ENCODE measurements at regions not wholly inside any gene's neighbourhood (a gene's known extent, or its start where the extent isn't known, plus 50 kb on each side); places are given as distances from the start of the nearest gene placed in this dataset.

DNA sequence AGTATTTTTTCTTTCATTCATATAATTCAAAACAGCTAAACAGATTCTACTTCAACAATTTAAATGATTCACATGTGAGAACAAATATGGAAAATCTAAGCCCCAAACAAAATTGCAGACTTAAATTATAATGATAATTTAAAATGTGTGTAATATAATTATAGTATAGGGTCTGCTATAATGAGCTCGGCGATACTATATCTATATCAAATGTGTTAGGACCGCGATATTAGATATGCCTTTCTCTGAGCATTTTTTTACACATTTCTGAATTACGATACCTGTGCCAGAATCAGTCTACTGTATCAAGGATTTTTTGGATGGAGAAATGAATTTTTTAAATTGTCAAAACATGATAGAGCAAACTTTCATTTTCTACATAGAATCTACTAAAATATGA lies 808.8 kb upstream of the POU3F3 start:
- DNase-seq (ENCODE audit: low read depth), result no peak

DNA sequence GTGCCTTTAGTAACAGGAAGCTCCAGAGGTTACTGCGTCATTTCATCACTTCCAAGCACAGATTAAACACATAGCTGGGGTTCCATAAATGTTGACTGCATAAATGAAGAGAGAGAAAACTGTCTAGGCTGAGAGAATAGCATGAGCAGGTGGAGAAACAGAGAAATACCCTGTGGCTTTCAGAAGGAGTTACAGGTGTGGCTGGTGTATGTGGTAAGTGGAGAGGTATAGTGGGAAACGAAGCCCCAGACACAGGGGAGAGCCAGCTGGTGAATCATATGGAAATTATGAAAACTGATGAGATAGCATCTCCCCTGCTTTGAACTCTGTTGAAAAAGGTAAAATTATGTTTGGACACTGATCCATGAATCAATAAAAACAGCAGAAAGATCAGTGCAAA lies 807.4 kb upstream of the POU3F3 start:
- DNase-seq (ENCODE audit: low read depth), result no peak

DNA sequence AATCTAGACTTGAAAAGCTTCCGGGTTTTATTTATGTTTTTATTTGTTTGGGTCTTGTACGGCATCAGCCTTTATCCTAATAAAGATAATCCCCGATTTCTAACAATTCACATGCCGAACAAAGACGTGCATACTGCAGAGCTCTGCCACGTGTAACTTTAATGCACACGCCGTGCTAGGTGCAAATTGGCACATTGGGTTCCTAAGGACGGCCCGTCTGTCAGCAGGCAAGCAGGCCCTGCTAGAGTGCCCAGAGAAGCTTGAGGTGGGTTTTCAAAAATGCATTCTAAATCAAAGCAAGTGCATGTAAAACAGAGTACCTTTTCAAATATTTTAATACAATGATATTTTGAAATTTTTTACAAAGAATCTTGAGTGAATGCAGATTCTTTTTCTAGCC lies 806.4 kb upstream of the POU3F3 start:
- DNase-seq (ENCODE audit: low read depth), result no peak

DNA sequence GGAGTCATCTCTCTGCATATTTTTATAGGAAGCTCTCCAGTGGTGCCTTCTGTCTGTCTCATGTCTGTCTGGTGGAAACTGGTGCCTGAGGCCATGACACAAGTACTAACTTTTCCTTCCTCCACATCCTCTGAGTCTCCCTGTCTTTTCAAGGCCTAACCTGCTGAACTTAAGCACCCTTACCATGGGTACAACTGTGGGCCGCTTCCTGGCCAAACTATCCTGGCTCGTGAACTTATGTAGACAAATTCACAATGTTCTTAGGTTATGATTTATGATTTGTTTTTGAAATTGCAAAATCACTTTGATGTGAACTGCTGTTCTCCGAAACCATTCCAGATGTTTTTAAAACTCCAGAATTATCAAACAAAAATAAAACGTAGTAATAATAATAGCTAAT lies 804.5 kb upstream of the POU3F3 start:
- DNase-seq (ENCODE audit: low read depth), result no peak

DNA sequence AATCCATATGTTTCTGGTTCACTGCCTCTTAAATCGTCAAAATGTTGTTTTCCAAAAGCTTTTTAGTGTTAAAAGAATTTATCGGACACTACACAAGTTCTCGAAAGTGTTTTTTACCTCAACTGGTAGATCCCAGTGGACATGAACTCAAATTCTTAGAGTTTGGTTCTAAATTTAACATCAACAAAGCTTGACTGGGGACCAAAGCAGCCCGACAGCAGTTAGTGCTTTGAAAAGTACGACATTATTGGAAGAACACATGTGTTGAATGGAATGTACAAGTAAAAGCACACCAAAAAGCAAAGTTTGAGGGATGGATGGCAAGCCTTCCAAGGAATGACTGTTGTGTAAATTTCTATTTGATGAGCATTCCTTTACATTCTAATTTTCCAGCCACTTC lies 803.9 kb upstream of the POU3F3 start:
- DNase-seq (ENCODE audit: low read depth), result no peak

DNA sequence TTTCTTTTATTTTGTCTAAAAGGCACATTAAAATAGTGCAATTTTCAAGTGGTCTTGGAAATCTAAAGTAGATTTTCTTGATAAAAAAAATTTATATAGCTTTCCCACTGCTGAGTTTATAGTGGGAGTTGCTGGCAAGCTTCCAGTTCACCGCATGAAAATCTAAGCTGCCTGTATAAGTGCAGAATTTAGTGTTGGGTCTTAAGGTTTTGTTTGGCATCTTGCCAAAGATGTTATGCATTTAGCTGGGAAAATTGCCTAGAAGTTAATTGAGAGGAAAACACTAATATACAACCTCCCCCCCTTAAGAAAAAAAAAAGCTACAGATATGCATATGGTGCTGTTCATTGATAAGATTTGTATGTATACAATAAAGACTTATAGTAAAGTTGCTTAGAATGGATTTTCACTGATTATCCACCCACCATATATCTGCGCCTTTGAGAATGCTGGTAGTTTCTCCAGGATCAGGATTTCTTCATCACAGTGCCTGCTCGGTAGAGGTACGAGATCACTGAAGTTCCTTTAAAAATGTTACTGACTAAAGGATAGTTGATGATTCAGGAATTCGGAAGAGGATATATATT lies 803.2 kb upstream of the POU3F3 start:
- no peak for DNase-seq (ENCODE audit: low read depth)

DNA sequence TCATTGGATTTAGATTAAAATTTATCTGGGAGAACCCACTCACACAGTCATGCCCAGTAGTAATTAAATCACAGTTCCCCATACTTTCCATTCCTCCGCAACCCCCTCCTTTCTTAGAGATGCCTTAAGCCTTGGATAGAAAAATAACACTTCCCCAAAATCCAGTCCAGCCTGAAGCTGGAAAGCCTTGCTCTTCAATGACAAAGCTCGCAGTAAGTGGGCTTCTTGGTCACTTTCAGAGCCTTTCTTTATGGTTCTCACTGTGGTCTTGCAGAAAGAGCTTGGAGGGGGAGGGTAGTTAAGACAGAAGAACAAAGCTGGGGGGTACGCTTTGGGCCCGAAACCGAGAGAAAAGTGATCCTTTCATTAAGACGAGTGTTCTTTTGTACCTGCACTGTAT lies 802.1 kb upstream of the POU3F3 start:
- no peak for DNase-seq (ENCODE audit: low read depth)

DNA sequence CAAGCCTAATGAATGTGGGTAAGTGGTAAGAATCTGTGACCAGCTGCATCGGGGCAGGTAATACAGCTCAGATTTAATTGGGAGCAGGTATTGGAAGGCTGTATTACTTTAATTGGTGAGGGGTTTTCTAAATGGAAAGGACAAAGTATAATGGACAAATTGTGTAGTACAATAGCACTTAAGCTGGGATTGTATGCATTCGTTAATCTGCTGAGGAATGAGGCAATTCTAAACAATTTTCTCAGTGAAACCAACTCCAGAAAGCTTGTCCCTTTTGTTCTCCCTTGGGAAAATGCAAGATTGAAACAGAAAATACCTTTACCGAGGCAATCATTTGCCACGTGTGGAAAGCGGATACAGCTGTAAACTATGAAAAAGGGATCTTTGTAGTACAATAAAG lies 801.6 kb upstream of the POU3F3 start:
- DNase-seq (ENCODE audit: low read depth), result no peak

DNA sequence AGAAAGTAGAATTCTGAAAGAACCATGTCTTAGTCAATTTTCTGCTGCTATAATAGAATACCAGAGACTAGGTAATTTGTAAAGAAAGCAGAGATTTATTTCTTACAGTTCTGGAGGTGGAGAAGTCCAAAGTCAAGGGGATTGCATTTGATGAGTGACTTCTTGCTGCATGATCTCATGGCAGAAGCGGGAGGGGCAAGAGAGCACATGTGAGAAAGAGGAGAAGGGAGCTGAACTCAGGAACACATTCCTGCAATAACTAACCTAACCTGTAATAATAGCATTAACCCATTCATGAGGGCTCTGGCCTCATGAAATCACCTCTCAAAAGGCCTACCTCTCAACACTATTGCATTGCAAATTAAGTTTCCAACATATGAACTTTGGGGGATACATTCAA lies 797.5 kb upstream of the POU3F3 start:
- DNase-seq (ENCODE audit: low read depth), result no peak

DNA sequence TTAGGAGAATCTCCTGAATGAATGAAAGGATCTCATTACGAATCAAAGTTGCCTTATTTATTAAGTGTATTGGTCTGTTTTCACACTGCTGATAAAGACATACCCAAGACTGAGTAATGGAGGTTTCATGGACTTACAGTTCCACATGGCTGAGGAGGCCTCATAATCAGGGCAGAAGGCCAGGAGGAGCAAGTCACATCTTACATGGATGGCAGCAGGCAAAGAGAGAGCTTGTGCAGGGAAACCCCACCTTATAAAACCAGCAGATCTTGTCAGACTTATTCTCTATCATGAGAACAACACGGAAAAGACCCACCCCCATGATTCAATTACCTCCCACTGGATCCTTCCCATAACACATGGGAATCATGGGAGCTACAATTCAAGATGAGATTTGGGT lies 785.2 kb upstream of the POU3F3 start:
- no peak for DNase-seq (ENCODE audit: low read depth)

DNA sequence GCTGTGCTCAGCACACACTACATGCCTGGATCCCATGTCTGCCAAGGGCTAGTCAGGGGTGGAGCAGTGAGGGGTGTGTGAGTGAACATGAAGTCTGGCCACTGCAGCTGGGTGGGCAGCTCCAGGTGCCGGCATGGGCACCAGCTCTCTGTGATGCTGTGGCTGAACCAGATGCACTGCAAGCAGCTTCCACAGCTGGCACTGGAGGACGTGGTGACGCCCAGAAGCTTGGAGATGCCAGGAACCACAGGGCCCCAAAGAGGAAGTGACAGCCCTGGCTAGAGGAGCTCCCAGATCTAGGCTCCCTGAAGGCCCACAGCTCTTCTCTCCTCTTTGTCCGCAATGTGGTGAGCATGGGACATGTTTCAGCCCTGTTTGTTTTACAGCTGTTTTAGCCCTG lies 776.3 kb upstream of the POU3F3 start:
- no peak for DNase-seq (ENCODE audit: low read depth)

DNA sequence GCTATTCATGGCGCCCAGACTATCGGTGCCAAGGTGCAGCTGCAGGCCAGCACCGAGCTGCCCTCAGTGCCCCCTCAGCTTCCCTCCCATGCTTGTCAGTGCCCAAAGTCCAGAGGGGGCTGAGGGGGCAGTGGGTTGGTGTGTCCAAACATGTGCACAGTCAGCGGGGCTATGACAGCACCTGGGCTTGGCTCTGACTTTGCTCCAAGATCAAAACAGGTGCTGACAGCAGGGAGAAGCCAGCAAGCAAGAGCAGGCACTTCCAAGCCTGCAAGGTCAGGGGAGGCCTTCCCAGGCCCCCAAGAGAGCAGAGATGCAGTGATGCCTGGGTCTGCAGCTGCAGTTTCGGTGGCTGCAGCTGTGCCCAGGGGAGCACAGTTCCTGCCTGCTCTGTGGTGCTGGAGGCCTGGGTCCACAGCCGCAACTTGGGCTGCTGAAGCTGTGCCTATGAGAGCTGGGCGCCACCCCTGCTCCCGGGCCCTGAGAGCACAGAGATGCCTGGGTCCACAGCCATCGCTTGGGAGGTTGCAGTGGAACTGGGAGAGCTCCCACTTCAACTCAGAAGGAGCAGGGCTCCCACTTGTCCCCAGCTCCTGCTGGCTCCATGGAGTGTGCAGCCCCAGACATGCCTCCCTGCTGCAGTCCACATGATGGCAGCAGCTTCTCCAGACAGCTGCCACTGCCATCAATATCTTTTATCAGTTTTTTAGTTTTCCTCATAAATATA lies 775.3 kb upstream of the POU3F3 start:
- no peak for DNase-seq (ENCODE audit: low read depth)

DNA sequence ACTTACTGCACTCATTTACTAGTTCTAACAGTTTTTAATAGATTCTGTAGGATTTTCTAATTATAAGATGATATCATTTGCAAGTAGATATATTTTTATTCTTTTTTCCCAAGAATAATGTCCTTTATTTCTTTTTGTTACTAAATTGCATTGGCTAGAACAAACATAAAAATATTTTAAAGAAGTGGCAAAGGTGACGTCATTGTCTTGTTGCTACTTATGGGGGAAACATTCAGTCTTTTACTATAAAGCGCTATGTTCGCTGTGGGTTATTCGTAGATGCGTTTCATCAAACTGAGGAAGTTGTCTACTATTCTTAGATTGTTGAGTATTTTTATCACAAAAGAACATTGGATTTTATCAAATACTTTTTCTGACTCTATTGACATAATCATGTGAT lies 765.2 kb upstream of the POU3F3 start:
- no peak for DNase-seq (ENCODE audit: low read depth)

DNA sequence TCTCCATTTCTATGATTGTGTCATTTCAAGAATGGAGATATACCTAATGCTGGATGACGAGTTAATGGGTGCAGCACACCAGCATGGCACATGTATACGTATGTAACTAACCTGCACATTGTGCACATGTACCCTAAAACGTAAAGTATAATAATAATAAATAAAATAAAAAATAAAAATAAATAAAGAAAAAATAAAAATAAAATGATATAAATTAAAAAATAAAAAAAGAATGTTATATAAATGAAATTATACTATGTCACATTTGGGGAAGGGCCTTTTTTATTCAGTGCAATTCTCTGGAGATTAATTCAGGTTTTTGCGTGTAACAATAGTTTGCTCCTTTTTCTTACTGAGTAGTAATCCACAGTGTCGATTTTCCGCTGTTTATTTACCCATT lies 763.5 kb upstream of the POU3F3 start:
- no peak for DNase-seq (ENCODE audit: low read depth)

DNA sequence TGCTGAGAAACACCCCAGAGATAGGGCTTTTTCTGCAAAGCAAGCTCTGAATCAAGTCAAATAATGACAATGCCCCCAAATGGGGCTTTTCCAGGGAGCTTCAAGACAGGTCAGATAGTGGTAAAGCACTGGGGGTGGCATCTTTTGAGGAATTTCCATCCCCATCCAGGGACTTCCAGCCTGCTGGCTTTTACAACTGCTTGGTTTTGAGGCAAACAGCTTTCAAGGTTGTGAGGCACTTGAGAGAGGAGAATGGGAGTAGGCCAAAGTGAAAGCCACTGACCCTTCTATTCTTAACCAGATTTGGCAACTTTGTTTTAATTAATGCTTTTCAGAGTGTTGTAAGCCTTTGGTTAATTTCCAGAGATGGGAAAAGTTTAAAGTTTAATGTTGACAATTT lies 762.0 kb upstream of the POU3F3 start:
- no peak for DNase-seq (ENCODE audit: low read depth)

DNA sequence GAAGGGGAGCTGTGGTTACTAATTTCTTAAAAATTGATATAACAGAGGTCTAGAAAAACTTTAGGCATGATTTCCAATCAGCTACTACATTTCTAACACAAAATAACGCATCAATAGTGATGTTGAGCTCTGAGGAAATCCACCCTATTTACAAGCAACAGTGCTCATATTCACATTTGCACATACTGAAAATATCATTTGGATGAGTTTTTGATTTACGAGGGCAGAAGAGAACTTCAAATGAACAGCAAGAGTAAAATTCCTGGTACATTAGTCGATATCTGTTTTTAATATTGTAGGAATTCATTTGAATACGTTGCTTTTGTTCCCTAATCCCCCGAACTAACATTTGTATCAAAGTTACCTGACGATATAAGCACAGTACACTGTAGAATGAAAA lies 761.0 kb upstream of the POU3F3 start:
- no peak for DNase-seq (ENCODE audit: low read depth)

DNA sequence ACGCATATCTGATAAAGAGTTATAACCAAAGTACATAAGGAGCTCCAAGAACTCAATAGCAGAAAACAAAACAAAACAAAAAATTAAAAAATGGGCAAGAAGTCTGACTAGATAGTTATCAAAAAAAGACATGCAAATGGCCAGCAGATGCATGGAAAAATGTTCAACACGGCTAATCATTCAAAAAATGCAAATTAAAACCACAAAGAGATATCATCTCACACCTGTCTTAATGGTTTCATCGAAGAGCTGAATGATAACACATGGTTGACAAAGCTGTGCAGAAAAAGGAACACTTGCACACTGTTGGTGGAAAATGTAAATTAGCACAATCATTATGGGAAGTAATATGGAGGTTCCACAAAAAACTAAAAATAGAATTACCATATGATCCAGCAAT lies 751.3 kb upstream of the POU3F3 start:
- no peak for DNase-seq (ENCODE audit: low read depth)

DNA sequence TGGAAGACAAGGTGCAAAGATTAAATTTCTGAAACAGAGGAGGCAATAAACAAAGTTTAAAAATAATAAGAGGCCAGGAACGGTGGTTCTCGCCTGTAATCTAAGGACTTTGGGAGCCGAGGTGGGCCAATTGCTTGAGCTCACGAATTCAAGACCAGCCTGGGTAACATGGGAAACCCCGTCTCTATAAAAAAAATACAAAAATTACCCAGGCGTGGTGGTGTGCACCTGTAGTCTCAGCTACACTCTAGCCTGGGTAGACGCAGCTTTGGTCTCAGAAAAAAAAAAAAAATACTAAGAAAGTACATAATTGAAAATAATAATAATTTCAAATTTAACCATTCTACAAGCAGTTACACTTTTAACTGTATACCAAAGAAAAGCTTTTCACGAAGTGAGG lies 744.6 kb upstream of the POU3F3 start:
- DNase-seq (ENCODE audit: low read depth), result no peak

DNA sequence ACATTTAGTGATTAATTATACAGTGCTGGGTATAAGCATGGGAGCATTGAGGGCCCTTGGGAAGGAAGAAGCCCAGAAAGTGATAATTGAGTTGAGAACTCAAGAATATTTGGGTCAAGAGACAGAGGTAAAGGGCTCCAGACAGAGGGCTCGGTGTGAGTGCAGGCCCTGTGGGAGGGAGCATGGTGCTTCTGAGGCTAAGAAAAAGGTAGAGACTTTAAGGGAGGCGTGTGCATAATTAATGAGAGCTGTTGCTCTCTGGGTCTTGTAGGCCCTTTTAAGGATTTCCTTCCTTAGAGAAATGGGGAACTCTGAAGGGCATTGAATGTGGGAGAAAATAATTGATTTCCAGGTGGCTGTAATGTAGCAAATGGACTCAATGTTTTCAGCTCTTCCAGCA lies 735.0 kb upstream of the POU3F3 start:
- DNase-seq (ENCODE audit: low read depth), result no peak

DNA sequence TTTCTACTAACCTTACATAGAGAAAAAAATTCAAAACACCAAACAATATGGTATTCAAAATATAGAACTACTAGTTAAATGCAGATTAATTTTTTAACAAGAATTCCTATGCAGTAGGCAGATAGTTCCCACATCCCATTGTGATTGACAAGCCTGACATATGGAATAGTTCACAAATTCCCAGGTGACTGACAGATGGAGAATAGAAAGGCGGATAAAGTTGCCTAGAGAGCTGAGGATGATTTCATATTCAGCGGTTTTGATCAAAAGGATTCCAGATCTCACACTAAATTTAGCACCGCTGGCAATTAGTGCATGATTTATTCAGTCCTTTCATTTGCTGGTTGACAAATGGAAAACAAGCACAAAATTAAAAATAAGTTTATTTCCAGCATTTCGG lies 733.7 kb upstream of the POU3F3 start:
- DNase-seq (ENCODE audit: low read depth), result no peak

DNA sequence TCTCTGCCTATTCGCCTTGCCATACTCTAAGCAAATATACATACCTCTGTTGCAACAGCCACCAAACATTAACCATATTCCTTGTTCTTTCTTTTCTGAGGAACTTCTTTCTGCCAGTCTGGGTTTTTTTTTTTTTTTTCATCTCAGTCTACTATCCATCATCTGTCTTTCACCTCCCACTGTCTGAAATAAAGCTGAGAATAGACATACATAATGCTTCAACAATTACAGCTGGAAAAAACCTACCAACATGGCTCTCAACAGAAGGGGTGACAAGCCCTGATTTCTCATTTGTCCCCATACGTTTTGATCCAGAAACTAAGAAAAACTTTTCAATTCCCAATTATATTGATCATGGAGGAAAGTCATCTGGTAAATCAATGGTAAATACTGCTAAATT lies 728.8 kb upstream of the POU3F3 start:
- no peak for DNase-seq (ENCODE audit: low read depth)

DNA sequence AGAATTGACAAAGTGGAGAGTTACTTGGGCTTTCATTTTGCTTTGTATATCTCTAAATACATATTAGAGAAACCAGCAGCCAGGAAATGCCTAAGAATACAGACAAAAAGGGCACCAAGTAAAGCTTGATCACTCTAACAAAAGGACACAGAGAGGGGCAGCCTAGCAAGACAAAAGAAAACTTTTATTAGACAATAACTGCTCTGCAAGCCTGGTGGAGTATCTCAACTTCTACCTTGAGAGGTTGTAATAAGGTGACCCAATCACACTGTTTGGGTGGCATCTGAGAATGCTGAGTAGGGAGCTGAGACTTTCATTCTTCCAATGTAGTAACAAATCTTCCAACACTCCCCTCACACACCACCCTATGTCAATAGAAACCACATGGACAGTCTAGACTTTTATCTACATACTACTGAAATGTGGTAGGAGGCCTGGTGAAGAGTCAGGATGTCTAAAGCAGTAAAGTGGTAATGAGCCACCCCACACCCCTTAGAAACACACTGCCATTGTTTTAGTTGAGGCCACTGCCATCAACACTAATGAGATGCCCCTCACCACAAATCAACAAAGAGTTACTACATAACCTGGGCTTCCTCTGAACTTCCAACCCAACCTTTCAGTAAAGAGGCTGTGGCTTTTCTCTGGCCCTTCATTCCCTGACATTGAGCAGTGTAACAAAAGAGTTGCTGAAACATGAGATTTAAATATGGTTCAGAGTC lies 726.7 kb upstream of the POU3F3 start:
- DNase-seq (ENCODE audit: low read depth), result no peak

DNA sequence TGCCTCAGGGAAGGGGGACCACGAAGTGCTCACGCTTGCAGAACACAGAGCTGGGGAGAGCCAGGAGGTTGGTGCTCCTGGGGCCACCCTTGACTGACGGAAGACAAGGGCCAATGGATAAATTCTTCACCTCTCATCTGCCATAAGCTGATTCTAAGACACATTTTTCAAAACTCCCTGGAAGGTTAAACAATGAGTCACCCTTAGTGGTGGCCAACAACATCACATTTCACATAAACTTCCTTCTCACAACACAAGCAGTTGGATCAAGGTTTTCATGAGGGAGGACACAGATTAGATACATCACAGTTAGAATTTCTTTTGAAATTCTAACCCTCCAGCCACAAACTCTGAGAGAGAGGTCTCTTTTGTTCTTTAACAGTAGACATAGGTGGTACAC lies 713.6 kb upstream of the POU3F3 start:
- DNase-seq (ENCODE audit: low read depth), result no peak

DNA sequence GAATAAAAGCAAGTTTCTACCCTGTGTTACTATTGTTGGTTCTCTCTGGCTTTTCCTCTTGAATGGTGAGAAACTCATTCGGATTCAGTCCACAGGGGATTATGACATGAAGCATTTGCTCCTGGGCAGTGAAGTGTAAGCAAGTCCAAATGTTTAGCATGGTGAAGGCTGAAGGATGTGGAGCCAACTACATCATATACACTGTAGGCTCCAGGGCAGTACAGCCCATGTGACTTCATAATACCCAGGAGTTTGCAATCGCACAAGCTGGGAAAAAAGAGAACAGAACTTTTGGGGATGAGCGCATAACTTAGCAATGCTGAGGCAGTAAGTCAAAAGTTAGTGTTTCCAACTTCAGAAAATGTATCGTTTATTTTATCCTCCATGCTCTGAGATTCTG lies 695.7 kb upstream of the POU3F3 start:
- DNase-seq (ENCODE audit: low read depth), result no peak
